ENCODE measurements at regions not wholly inside any gene's neighbourhood (a gene's known extent, or its start where the extent isn't known, plus 50 kb on each side); places are given as distances from the start of the nearest gene placed in this dataset.

DNA sequence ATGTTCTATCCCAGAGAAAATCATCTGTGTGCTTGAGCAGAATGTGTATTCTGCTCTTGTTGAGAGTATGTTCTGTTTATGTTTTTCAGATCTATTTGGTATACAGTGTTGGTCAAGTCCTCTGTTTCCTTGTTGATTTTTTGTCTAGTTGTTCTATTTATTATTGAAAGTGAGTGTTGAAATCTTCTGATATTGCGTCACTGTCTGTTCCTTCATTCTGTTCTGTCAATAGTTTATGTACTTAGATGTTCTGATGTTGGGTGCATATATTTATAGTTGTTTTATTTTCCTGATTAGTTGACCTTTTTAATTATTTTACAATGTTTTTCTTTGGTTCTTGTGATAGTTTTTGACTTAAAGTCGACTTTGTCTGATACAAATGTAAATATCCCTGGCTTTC is 458.7 kb upstream of the HSF2 start:
- ChIA-PET CTCF (interaction anchor here (0.7 kb wide), 1 partner anchor 15 kb away, joined by 5 read pairs; no protein-coding TSS in a partner anchor), POLR2A (no interaction called here)
- no peak for TF ChIP-seq KLF9 (tag by site-specific recombination; IDR thresholded peaks at IDR 0.05; ENCODE audit: low read depth)
- TF ChIP-seq, protein P1, sequence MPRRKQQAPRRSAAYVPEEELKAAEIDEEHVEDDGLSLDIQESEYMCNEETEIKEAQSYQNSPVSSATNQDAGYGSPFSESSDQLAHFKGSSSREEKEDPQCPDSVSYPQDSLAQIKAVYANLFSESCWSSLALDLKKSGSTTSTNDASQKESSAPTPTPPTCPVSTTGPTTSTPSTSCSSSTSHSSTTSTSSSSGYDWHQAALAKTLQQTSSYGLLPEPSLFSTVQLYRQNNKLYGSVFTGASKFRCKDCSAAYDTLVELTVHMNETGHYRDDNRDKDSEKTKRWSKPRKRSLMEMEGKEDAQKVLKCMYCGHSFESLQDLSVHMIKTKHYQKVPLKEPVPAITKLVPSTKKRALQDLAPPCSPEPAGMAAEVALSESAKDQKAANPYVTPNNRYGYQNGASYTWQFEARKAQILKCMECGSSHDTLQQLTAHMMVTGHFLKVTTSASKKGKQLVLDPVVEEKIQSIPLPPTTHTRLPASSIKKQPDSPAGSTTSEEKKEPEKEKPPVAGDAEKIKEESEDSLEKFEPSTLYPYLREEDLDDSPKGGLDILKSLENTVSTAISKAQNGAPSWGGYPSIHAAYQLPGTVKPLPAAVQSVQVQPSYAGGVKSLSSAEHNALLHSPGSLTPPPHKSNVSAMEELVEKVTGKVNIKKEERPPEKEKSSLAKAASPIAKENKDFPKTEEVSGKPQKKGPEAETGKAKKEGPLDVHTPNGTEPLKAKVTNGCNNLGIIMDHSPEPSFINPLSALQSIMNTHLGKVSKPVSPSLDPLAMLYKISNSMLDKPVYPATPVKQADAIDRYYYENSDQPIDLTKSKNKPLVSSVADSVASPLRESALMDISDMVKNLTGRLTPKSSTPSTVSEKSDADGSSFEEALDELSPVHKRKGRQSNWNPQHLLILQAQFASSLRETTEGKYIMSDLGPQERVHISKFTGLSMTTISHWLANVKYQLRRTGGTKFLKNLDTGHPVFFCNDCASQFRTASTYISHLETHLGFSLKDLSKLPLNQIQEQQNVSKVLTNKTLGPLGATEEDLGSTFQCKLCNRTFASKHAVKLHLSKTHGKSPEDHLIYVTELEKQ (tag by site-specific recombination; IDR thresholded peaks at IDR 0.05; ENCODE audit: borderline replicate concordance) = no peak
- TF ChIP-seq, protein P2, sequence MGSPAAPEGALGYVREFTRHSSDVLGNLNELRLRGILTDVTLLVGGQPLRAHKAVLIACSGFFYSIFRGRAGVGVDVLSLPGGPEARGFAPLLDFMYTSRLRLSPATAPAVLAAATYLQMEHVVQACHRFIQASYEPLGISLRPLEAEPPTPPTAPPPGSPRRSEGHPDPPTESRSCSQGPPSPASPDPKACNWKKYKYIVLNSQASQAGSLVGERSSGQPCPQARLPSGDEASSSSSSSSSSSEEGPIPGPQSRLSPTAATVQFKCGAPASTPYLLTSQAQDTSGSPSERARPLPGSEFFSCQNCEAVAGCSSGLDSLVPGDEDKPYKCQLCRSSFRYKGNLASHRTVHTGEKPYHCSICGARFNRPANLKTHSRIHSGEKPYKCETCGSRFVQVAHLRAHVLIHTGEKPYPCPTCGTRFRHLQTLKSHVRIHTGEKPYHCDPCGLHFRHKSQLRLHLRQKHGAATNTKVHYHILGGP (tag by site-specific recombination; IDR thresholded peaks at IDR 0.05) = no peak
- no peak for TF ChIP-seq KLF7 (tag by site-specific recombination; IDR thresholded peaks at IDR 0.05; ENCODE audit: borderline replicate concordance)
- no peak for TF ChIP-seq ZNF48 (tag by site-specific recombination; IDR thresholded peaks at IDR 0.05)
- Histone ChIP-seq H3K4me1 (ENCODE audit: control insufficient read depth, insufficient read depth, low read length) (no peaks in the 10 kb centered on the region), H3K27ac (ENCODE audit: extremely low read depth, low read depth, low read length) (no peak overlapping the region), H3K9me3 (ENCODE audit: control insufficient read depth, insufficient read depth, low read depth, low read length) (no peaks in the 10 kb centered on the region; the same call in 1 of the 2 replicates), H3K36me3 (ENCODE audit: control insufficient read depth in 2 of 2, insufficient read depth in 1 of 2, low read length in 2 of 2) (no peaks in the 10 kb centered on the region), H3K4me3 (ENCODE audit: low read depth, low read length) (no peak overlapping the region)

DNA sequence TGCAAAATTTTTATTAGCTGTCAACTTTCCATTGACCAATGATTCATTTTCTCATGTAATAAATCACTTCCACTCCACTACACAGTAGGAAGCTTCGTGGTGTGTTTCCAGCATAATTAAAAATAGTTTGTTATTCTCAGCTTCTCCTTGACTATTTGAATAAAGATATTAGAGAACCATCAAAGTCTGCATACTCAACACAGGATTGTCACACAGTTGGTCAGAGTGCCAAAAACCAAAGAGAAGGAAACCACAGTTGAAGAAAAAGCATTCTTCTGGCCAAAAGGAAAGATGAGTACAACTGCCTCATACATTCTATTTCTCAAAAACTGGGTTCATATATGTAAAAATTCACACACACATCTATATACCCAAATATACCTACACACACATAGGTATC is 455.1 kb upstream of the HSF2 start:
- ChIA-PET POLR2A (no interaction called here), CTCF (interaction anchor here (0.7 to 0.9 kb wide), 2 partner anchors 10 to 640 kb away, joined by 3 to 4 read pairs; no protein-coding TSS in a partner anchor)
- no peak for TF ChIP-seq ZNF202 (tag by site-specific recombination; IDR thresholded peaks at IDR 0.05; ENCODE audit: borderline replicate concordance)
- TF ChIP-seq ZSCAN30 (tag by site-specific recombination; IDR thresholded peaks at IDR 0.05) = no peak
- TF ChIP-seq, protein P3, sequence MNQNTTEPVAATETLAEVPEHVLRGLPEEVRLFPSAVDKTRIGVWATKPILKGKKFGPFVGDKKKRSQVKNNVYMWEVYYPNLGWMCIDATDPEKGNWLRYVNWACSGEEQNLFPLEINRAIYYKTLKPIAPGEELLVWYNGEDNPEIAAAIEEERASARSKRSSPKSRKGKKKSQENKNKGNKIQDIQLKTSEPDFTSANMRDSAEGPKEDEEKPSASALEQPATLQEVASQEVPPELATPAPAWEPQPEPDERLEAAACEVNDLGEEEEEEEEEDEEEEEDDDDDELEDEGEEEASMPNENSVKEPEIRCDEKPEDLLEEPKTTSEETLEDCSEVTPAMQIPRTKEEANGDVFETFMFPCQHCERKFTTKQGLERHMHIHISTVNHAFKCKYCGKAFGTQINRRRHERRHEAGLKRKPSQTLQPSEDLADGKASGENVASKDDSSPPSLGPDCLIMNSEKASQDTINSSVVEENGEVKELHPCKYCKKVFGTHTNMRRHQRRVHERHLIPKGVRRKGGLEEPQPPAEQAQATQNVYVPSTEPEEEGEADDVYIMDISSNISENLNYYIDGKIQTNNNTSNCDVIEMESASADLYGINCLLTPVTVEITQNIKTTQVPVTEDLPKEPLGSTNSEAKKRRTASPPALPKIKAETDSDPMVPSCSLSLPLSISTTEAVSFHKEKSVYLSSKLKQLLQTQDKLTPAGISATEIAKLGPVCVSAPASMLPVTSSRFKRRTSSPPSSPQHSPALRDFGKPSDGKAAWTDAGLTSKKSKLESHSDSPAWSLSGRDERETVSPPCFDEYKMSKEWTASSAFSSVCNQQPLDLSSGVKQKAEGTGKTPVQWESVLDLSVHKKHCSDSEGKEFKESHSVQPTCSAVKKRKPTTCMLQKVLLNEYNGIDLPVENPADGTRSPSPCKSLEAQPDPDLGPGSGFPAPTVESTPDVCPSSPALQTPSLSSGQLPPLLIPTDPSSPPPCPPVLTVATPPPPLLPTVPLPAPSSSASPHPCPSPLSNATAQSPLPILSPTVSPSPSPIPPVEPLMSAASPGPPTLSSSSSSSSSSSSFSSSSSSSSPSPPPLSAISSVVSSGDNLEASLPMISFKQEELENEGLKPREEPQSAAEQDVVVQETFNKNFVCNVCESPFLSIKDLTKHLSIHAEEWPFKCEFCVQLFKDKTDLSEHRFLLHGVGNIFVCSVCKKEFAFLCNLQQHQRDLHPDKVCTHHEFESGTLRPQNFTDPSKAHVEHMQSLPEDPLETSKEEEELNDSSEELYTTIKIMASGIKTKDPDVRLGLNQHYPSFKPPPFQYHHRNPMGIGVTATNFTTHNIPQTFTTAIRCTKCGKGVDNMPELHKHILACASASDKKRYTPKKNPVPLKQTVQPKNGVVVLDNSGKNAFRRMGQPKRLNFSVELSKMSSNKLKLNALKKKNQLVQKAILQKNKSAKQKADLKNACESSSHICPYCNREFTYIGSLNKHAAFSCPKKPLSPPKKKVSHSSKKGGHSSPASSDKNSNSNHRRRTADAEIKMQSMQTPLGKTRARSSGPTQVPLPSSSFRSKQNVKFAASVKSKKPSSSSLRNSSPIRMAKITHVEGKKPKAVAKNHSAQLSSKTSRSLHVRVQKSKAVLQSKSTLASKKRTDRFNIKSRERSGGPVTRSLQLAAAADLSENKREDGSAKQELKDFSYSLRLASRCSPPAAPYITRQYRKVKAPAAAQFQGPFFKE (tag by site-specific recombination; IDR thresholded peaks at IDR 0.05; ENCODE audit: borderline replicate concordance) = no peak
- no peak overlapping the region for H3K27ac ChIP-seq (ENCODE audit: extremely low read depth, low read depth, low read length)
- no peaks in the 10 kb centered on the region for H3K36me3 ChIP-seq (ENCODE audit: control insufficient read depth in 2 of 2, insufficient read depth in 1 of 2, low read length in 2 of 2)
- no peaks in the 10 kb centered on the region for H3K4me1 ChIP-seq (ENCODE audit: control insufficient read depth, insufficient read depth, low read length)
- H3K4me3 ChIP-seq (ENCODE audit: low read depth, low read length) = no peak overlapping the region
- no peaks in the 10 kb centered on the region; the same call in 1 of the 2 replicates for H3K9me3 ChIP-seq (ENCODE audit: control insufficient read depth, insufficient read depth, low read depth, low read length)

DNA sequence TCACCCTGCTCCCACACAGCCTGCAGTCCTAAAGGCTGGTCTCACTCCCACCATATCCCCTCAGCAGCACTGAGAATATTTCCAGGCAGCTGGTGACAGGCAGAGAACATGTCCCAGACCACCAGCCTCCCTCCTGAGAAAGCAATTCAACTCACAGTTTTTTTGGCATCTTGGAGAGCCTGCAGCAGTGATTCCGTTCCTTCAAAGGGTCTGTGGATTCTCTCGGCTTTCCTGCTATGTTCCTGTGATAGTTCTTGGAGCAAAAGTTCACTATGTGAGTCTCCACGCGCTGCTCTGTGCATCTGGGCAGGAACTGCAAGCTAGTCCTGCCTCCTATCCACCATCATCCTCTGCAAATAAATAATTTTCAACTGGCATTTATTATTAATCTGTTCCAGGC is 448.3 kb upstream of the HSF2 start:
- H3K27ac ChIP-seq (ENCODE audit: extremely low read depth, low read depth, low read length) = no peak overlapping the region
- H3K36me3 ChIP-seq (ENCODE audit: control insufficient read depth in 2 of 2, insufficient read depth in 1 of 2, low read length in 2 of 2) = no peaks in the 10 kb centered on the region
- POLR2A ChIA-PET = no interaction called here
- H3K4me1 ChIP-seq (ENCODE audit: control insufficient read depth, insufficient read depth, low read length) = no peaks in the 10 kb centered on the region
- no peak for TF ChIP-seq ZBTB17 (tag by site-specific recombination; IDR thresholded peaks at IDR 0.05)
- no peak for TF ChIP-seq ZNF776 (tag by site-specific recombination; IDR thresholded peaks at IDR 0.05; ENCODE audit: borderline replicate concordance)
- TF ChIP-seq ZNF23 (tag by site-specific recombination; IDR thresholded peaks at IDR 0.05; ENCODE audit: borderline replicate concordance) = no peak
- TF ChIP-seq SCRT2 (tag by site-specific recombination; IDR thresholded peaks at IDR 0.05) = no peak
- no peak overlapping the region for H3K4me3 ChIP-seq (ENCODE audit: low read depth, low read length)
- no peaks in the 10 kb centered on the region for H3K9me3 ChIP-seq (ENCODE audit: control insufficient read depth, insufficient read depth, low read depth, low read length)
- CTCF ChIA-PET = no interaction called here
